Endodermal cell (in vitro differentiated cells): ENCODE measurements at regions not wholly inside any gene's neighbourhood (a gene's known extent, or its start where the extent isn't known, plus 50 kb on each side); places are given as distances from the start of the nearest gene placed in this dataset.

Experiments used
- DNase-seq: peaks from one replicate; pipeline ENCODE4 v3.0.0-alpha.2; 2017
- H3K27ac ChIP-seq: 2 replicates; pipeline ENCODE4 v1.5.1; 2013; ENCODE audit warnings: mild to moderate bottlenecking, low read depth, low read length, moderate library complexity
- H3K27me3 ChIP-seq: 2 replicates; pipeline ENCODE4 v1.6.1; 2013; ENCODE audit warnings: mild to moderate bottlenecking, low read length, moderate library complexity; ENCODE audit not compliant: insufficient read depth, control insufficient read depth, poor library complexity, severe bottlenecking
- H3K36me3 ChIP-seq: 2 replicates; pipeline ENCODE4 v1.7.0; 2013; ENCODE audit warnings: mild to moderate bottlenecking, low read length, moderate library complexity; ENCODE audit not compliant: control insufficient read depth, insufficient read depth
- H3K4me1 ChIP-seq: one replicate; pipeline ENCODE4 v1.7.0; 2013; ENCODE audit warnings: low read length; ENCODE audit not compliant: control insufficient read depth, insufficient read depth
- H3K4me3 ChIP-seq: 2 replicates; pipeline ENCODE4 v1.5.1; 2013; ENCODE audit warnings: mild to moderate bottlenecking, low read length, moderate library complexity
- H3K9ac ChIP-seq: 2 replicates; pipeline ENCODE4 v1.6.1; 2013; ENCODE audit warnings: mild to moderate bottlenecking, low read length, moderate library complexity; ENCODE audit not compliant: poor library complexity, severe bottlenecking; ENCODE audit errors: extremely low read depth
- H3K9me3 ChIP-seq: 2 replicates; pipeline ENCODE4 v1.6.1; 2013; ENCODE audit warnings: mild to moderate bottlenecking, low read length, moderate library complexity; ENCODE audit not compliant: control insufficient read depth
- H3K27ac Mint-ChIP-seq: 2 replicates; pipeline ENCODE4 v1.8.0; 2020; ENCODE audit warnings: mixed read lengths
- H3K27me3 Mint-ChIP-seq: 2 replicates; pipeline ENCODE4 v1.8.0; 2021; ENCODE audit warnings: mild to moderate bottlenecking, mixed read lengths; ENCODE audit not compliant: insufficient read depth
- H3K36me3 Mint-ChIP-seq: 2 replicates; pipeline ENCODE4 v1.8.0; 2020; ENCODE audit warnings: low read depth, mixed read lengths
- H3K4me1 Mint-ChIP-seq: 2 replicates; pipeline ENCODE4 v1.8.0; 2020; ENCODE audit warnings: mixed read lengths
- H3K4me3 Mint-ChIP-seq: 2 replicates; pipeline ENCODE4 v1.8.0; 2020; ENCODE audit warnings: mild to moderate bottlenecking, moderate library complexity, mixed read lengths
- H3K9me3 Mint-ChIP-seq: 2 replicates; pipeline ENCODE4 v1.8.0; 2020; ENCODE audit warnings: mild to moderate bottlenecking, mixed read lengths
- CTCF ChIP-seq: fragments of 200-600 bp; sonication (generic); conservative IDR thresholded peaks from 2 replicates; pipeline ENCODE4 v1.5.0; 2021; ENCODE audit warnings: antibody characterized with exemption, mild to moderate bottlenecking
- WGBS, 2 experiments: methylation state at CpG; one replicate each; pipeline versions ENCODE4 v1.1.5 to v1.1.7; 2013; ENCODE audit warnings: missing lambda C conversion rate in 2 of 2, mixed read lengths in 1 of 2; ENCODE audit not compliant: insufficient coverage in 1 of 2, insufficient read length in 1 of 2; 5-methylcytosine and 5-hydroxymethylcytosine counted together

- H3K4me3 Mint-ChIP-seq: no peak overlapping the region
- no peak overlapping the region for H3K27ac Mint-ChIP-seq
- no peaks in the 10 kb centered on the region for H3K36me3 Mint-ChIP-seq
- no peak for DNase-seq
- H3K27me3 Mint-ChIP-seq: no peaks in the 10 kb centered on the region
- no peak for TF ChIP-seq CTCF
- peaks cover 30% of the 10 kb centered on the region for H3K4me1 Mint-ChIP-seq
- Histone ChIP-seq H3K4me1 (peaks cover 3% of the 10 kb centered on the region), H3K4me3 (no peak overlapping the region), H3K9me3 (no peaks in the 10 kb centered on the region), H3K9ac (no peak overlapping the region), H3K36me3 (no peaks in the 10 kb centered on the region), H3K27me3 (no peaks in the 10 kb centered on the region), H3K27ac (no peak overlapping the region)
- no peaks in the 10 kb centered on the region for H3K9me3 Mint-ChIP-seq
- WGBS, 2 experiments: 77 to 100% methylated on average over 1 to 2 of the region's 2 CpGs
Observed at GRCh38 chr3:124221422-124221821, 229.5 kb upstream of the ROPN1 start.

- Mint-ChIP-seq H3K9me3 (peaks cover 7% of the 10 kb centered on the region), H3K4me3 (no peak overlapping the region), H3K27me3 (peaks cover 1% of the 10 kb centered on the region), H3K36me3 (peaks cover 1% of the 10 kb centered on the region), H3K27ac (no peak overlapping the region), H3K4me1 (peaks cover 30% of the 10 kb centered on the region)
- Histone ChIP-seq H3K4me3 (no peak overlapping the region), H3K4me1 (peaks cover 3% of the 10 kb centered on the region), H3K36me3 (no peaks in the 10 kb centered on the region), H3K9me3 (peaks cover 6% of the 10 kb centered on the region), H3K27ac (no peak overlapping the region), H3K9ac (no peak overlapping the region), H3K27me3 (no peaks in the 10 kb centered on the region)
- no peak for TF ChIP-seq CTCF
- DNase-seq: no peak
- WGBS, 2 experiments: 27 to 38% methylated on average over 1 to 3 of the region's 3 CpGs
Observed at GRCh38 chr3:124223853-124224252, 231.9 kb upstream of the ROPN1 start.

- no peak overlapping the region for H3K9ac ChIP-seq
- no peak overlapping the region for H3K4me3 ChIP-seq
- no peak overlapping the region for H3K27ac ChIP-seq
- Mint-ChIP-seq H3K4me3 (no peak overlapping the region), H3K4me1 (peaks cover 21% of the 10 kb centered on the region), H3K9me3 (peaks cover 9% of the 10 kb centered on the region), H3K27me3 (peaks cover 4% of the 10 kb centered on the region), H3K36me3 (peaks cover 3% of the 10 kb centered on the region), H3K27ac (no peak overlapping the region)
- H3K36me3 ChIP-seq: no peaks in the 10 kb centered on the region
- 94% methylated on average over 1 of the region's 1 CpG; no CpG with 5 or more reads in 1 of the 2 experiments for WGBS, 2 experiments
- no peaks in the 10 kb centered on the region for H3K27me3 ChIP-seq
- no peak for DNase-seq
- peaks cover 3% of the 10 kb centered on the region for H3K4me1 ChIP-seq
- peaks cover 9% of the 10 kb centered on the region for H3K9me3 ChIP-seq
- TF ChIP-seq CTCF: no peak
Observed at GRCh38 chr3:124227150-124227630, 235.3 kb upstream of the ROPN1 start.
